BLaER1 treated with 17β-estradiol and CSF1 and Interleukin-3, amounts not matched to agents 10 nM and 100 nM (cell line): ENCODE measurements at regions not wholly inside any gene's neighbourhood (a gene's known extent, or its start where the extent isn't known, plus 50 kb on each side); places are given as distances from the start of the nearest gene placed in this dataset.

Experiments used
- H3K27ac ChIP-seq, 11 experiments: shearing (Covaris generic); formaldehyde crosslinking; 2 replicates each; pipeline ENCODE4 v1.8.1; 2022
- H3K27me3 ChIP-seq, 11 experiments: shearing (Covaris generic); formaldehyde crosslinking; 2 replicates each; pipeline ENCODE4 v1.8.1; 2022
- H3K36me3 ChIP-seq, 11 experiments: shearing (Covaris generic); formaldehyde crosslinking; 2 replicates each; pipeline ENCODE4 v1.8.1; 2022
- H3K4me1 ChIP-seq, 10 experiments: shearing (Covaris generic); formaldehyde crosslinking; 2 replicates each; pipeline ENCODE4 v1.8.1; 2022
- H3K4me2 ChIP-seq, 11 experiments: shearing (Covaris generic); formaldehyde crosslinking; 2 replicates each; pipeline ENCODE4 v1.8.1; 2022
- H3K4me3 ChIP-seq, 10 experiments: shearing (Covaris generic); formaldehyde crosslinking; 2 replicates each; pipeline ENCODE4 v1.8.1; 2022
- H3K9ac ChIP-seq, 11 experiments: shearing (Covaris generic); formaldehyde crosslinking; 2 replicates each; pipeline ENCODE4 v1.8.1; 2022
- H3K9me3 ChIP-seq, 11 experiments: shearing (Covaris generic); formaldehyde crosslinking; replicated peaks in 1 of 11; 2 replicates each; pipeline ENCODE4 v1.8.1; 2022
- H4K20me1 ChIP-seq, 11 experiments: shearing (Covaris generic); formaldehyde crosslinking; 2 replicates each; pipeline ENCODE4 v1.8.1; 2022
- Cebpa-rat ChIP-seq, 11 experiments: shearing (Covaris generic); IDR thresholded peaks; 2 replicates each; pipeline ENCODE4 v1.8.1; 2022

- Histone ChIP-seq H3K27me3 (no peaks in the 10 kb centered on the region), H3K4me2 (peak overlapping the region in 1 of 11 experiments; percentile 19; a peak in 1 of 22 replicates), H3K9ac (no peak overlapping the region)
Observed at GRCh38 chr6:9481292-9482029, 933.4 kb downstream of the TFAP2A start.

GRCh38 chr6:9468277-9468676, 946.6 kb downstream of the TFAP2A start:
- H4K20me1 ChIP-seq: no peaks in the 10 kb centered on the region
- H3K9ac ChIP-seq: no peak overlapping the region
- H3K9me3 ChIP-seq: no peaks in the 10 kb centered on the region
- no peak overlapping the region for H3K4me3 ChIP-seq
- no peaks in the 10 kb centered on the region for H3K36me3 ChIP-seq
- no peaks in the 10 kb centered on the region for H3K27me3 ChIP-seq
- H3K27ac ChIP-seq: no peak overlapping the region
- no peak overlapping the region for H3K4me2 ChIP-seq
- H3K4me1 ChIP-seq: no peaks in the 10 kb centered on the region
- no peak for TF ChIP-seq Cebpa-rat (IDR thresholded peaks at IDR 0.05)

More at GRCh38 chr6:9481292-9482029, 933.4 kb downstream of the TFAP2A start:
- H3K4me3 ChIP-seq: no peak overlapping the region
- H4K20me1 ChIP-seq: no peaks in the 10 kb centered on the region
- H3K9me3 ChIP-seq: no peaks in the 10 kb centered on the region
- TF ChIP-seq Cebpa-rat (IDR thresholded peaks at IDR 0.05): no peak
- no peak overlapping the region for H3K27ac ChIP-seq
- H3K36me3 ChIP-seq: no peaks in the 10 kb centered on the region
- no peaks in the 10 kb centered on the region for H3K4me1 ChIP-seq

- Histone ChIP-seq H3K4me1 (no peaks in the 10 kb centered on the region), H3K9me3 (no peaks in the 10 kb centered on the region), H3K27me3 (no peaks in the 10 kb centered on the region), H3K4me3 (no peak overlapping the region), H3K27ac (no peak overlapping the region), H4K20me1 (no peaks in the 10 kb centered on the region), H3K9ac (no peak overlapping the region), H3K36me3 (no peaks in the 10 kb centered on the region), H3K4me2 (no peak overlapping the region)
- TF ChIP-seq Cebpa-rat (IDR thresholded peaks at IDR 0.05): no peak
Observed at GRCh38 chr6:9467741-9468140, 947.1 kb downstream of the TFAP2A start.

- H3K4me1 ChIP-seq: no peaks in the 10 kb centered on the region
- no peak for TF ChIP-seq Cebpa-rat (IDR thresholded peaks at IDR 0.05)
Observed at GRCh38 chr6:9464583-9464982, 950.3 kb downstream of the TFAP2A start.

GRCh38 chr6:9463311-9463710, 951.6 kb downstream of the TFAP2A start:
- H3K4me2 ChIP-seq: no peak overlapping the region
- H3K36me3 ChIP-seq: no peaks in the 10 kb centered on the region

More at GRCh38 chr6:9464583-9464982, 950.3 kb downstream of the TFAP2A start:
- H3K27me3 ChIP-seq: no peaks in the 10 kb centered on the region
- H3K4me3 ChIP-seq: no peak overlapping the region
- H4K20me1 ChIP-seq: no peaks in the 10 kb centered on the region
- H3K36me3 ChIP-seq: no peaks in the 10 kb centered on the region
- no peak overlapping the region for H3K4me2 ChIP-seq
- H3K9me3 ChIP-seq: no peaks in the 10 kb centered on the region
- no peak overlapping the region for H3K27ac ChIP-seq
- no peak overlapping the region for H3K9ac ChIP-seq

GRCh38 chr6:9461188-9461587, 953.7 kb downstream of the TFAP2A start:
- H3K4me1 ChIP-seq: peaks cover 0 to 2% (median 0%) of the 10 kb centered on the region in 10 experiments; a peak in 3 of 20 replicates
- no peaks in the 10 kb centered on the region for H4K20me1 ChIP-seq
- no peak for TF ChIP-seq Cebpa-rat (IDR thresholded peaks at IDR 0.05)
- H3K4me3 ChIP-seq: no peak overlapping the region
- no peaks in the 10 kb centered on the region for H3K27me3 ChIP-seq
- H3K36me3 ChIP-seq: no peaks in the 10 kb centered on the region
- no peak overlapping the region for H3K9ac ChIP-seq
- H3K27ac ChIP-seq: no peak overlapping the region
- no peak overlapping the region for H3K4me2 ChIP-seq
- no peaks in the 10 kb centered on the region for H3K9me3 ChIP-seq

More at GRCh38 chr6:9463311-9463710, 951.6 kb downstream of the TFAP2A start:
- no peak for TF ChIP-seq Cebpa-rat (IDR thresholded peaks at IDR 0.05)
- Histone ChIP-seq H3K27ac (no peak overlapping the region), H3K9ac (no peak overlapping the region), H3K27me3 (no peaks in the 10 kb centered on the region), H3K4me3 (no peak overlapping the region), H3K9me3 (no peaks in the 10 kb centered on the region), H4K20me1 (no peaks in the 10 kb centered on the region), H3K4me1 (no peaks in the 10 kb centered on the region)

GRCh38 chr6:9458424-9458823, 956.5 kb downstream of the TFAP2A start:
- no peaks in the 10 kb centered on the region for H4K20me1 ChIP-seq
- no peak overlapping the region for H3K9ac ChIP-seq
- no peaks in the 10 kb centered on the region for H3K27me3 ChIP-seq
- no peak overlapping the region for H3K27ac ChIP-seq
- no peak overlapping the region for H3K4me3 ChIP-seq
- no peaks in the 10 kb centered on the region for H3K36me3 ChIP-seq
- peaks cover 0 to 7% (median 0%) of the 10 kb centered on the region in 10 experiments; a peak in 3 of 20 replicates for H3K4me1 ChIP-seq
- H3K9me3 ChIP-seq: no peaks in the 10 kb centered on the region
- no peak overlapping the region for H3K4me2 ChIP-seq
- TF ChIP-seq Cebpa-rat (IDR thresholded peaks at IDR 0.05): no peak

- H4K20me1 ChIP-seq: no peaks in the 10 kb centered on the region
- TF ChIP-seq Cebpa-rat (IDR thresholded peaks at IDR 0.05): no peak
- no peak overlapping the region for H3K27ac ChIP-seq
- peaks cover 0 to 7% (median 0%) of the 10 kb centered on the region in 10 experiments; a peak in 3 of 20 replicates for H3K4me1 ChIP-seq
- H3K9ac ChIP-seq: no peak overlapping the region
- H3K4me2 ChIP-seq: peak overlapping the region in 4 of 11 experiments; percentile 2 to 29 (median 7); a peak in 3 of 22 replicates
- H3K9me3 ChIP-seq: no peaks in the 10 kb centered on the region
- no peaks in the 10 kb centered on the region for H3K27me3 ChIP-seq
- H3K4me3 ChIP-seq: no peak overlapping the region
- H3K36me3 ChIP-seq: no peaks in the 10 kb centered on the region
Observed at GRCh38 chr6:9455864-9456658, 958.8 kb downstream of the TFAP2A start.

GRCh38 chr6:9439621-9440330, 975.1 kb downstream of the TFAP2A start:
- Histone ChIP-seq H3K4me3 (no peak overlapping the region), H3K27ac (no peak overlapping the region), H3K27me3 (no peaks in the 10 kb centered on the region), H3K9me3 (0 out of 22 replicates have a peak, but pooled peaks cover 0 to 6% (median 0%) of the 10 kb centered on the region in 11 experiments), H3K36me3 (no peaks in the 10 kb centered on the region), H3K4me1 (no peaks in the 10 kb centered on the region), H4K20me1 (no peaks in the 10 kb centered on the region), H3K4me2 (no peak overlapping the region), H3K9ac (no peak overlapping the region)
- no peak for TF ChIP-seq Cebpa-rat (IDR thresholded peaks at IDR 0.05)
